ENCODE measurements at regions not wholly inside any gene's neighbourhood (a gene's known extent, or its start where the extent isn't known, plus 50 kb on each side); places are given as distances from the start of the nearest gene placed in this dataset.
A peak's percentile ranks its signal among the peaks of the same experiment; 100 is the strongest.

GRCh38 chr2:138277062-138277461 lies 224.5 kb upstream of the SPOPL start:
- no peak overlapping the region for H3K4me3 ChIP-seq
- intact Hi-C loops (cut with DNase I; ENCODE audit: low total_unique reads), result no loop called here
- no peaks in the 10 kb centered on the region for H3K9me3 ChIP-seq
- no peak for TF ChIP-seq EP300 (IDR thresholded peaks at IDR 0.05; ENCODE audit: low read depth)
- no peak for TF ChIP-seq CTCF (IDR thresholded peaks at IDR 0.05)
- TF ChIP-seq POLR2A (IDR thresholded peaks at IDR 0.05), result no peak
- TF ChIP-seq POLR2AphosphoS5 (IDR thresholded peaks at IDR 0.05), result no peak
- no peak for DNase-seq
- H3K4me1 ChIP-seq, result peaks cover 4 to 35% (median 21%) of the 10 kb centered on the region in 4 donors
- in situ Hi-C loops (cut with MboI; ENCODE audit: low pct_ligation_motif_present in 1 of 4, low pct_unique_long_range_greater_than_20kb in 1 of 4, low sequenced_read_pairs in 3 of 4), result no loop called here
- H3K36me3 ChIP-seq, result no peaks in the 10 kb centered on the region
- no peaks in the 10 kb centered on the region for H3K27me3 ChIP-seq
- H3K27ac ChIP-seq, result peak overlapping the region; percentile 76 to 80 (median 79)

GRCh38 chr2:138279871-138280270 lies 221.7 kb upstream of the SPOPL start:
- intact Hi-C loops (cut with DNase I; ENCODE audit: low total_unique reads), result no loop called here
- in situ Hi-C loops (cut with MboI; ENCODE audit: low pct_ligation_motif_present in 1 of 4, low pct_unique_long_range_greater_than_20kb in 1 of 4, low sequenced_read_pairs in 3 of 4), result no loop called here
- Histone ChIP-seq H3K4me1 (peaks cover 4 to 29% (median 18%) of the 10 kb centered on the region in 4 donors), H3K27ac (no peak overlapping the region), H3K27me3 (no peaks in the 10 kb centered on the region), H3K9me3 (no peaks in the 10 kb centered on the region), H3K36me3 (no peaks in the 10 kb centered on the region), H3K4me3 (no peak overlapping the region)
- TF ChIP-seq CTCF (IDR thresholded peaks at IDR 0.05) (no peak), POLR2A (IDR thresholded peaks at IDR 0.05) (no peak)
- DNase-seq, result no peak

GRCh38 chr2:138280999-138281695 lies 220.4 kb upstream of the SPOPL start:
- TF ChIP-seq POLR2A (IDR thresholded peaks at IDR 0.05) (no peak), POLR2AphosphoS5 (IDR thresholded peaks at IDR 0.05) (no peak), EP300 (IDR thresholded peaks at IDR 0.05; ENCODE audit: low read depth) (no peak), CTCF (IDR thresholded peaks at IDR 0.05) (no peak)
- no peak overlapping the region for H3K4me3 ChIP-seq
- intact Hi-C loops (cut with DNase I; ENCODE audit: low total_unique reads) (no loop called here), in situ Hi-C loops (cut with MboI; ENCODE audit: low pct_ligation_motif_present in 1 of 4, low pct_unique_long_range_greater_than_20kb in 1 of 4, low sequenced_read_pairs in 3 of 4) (no loop called here)
- no peaks in the 10 kb centered on the region for H3K27me3 ChIP-seq
- no peaks in the 10 kb centered on the region for H3K36me3 ChIP-seq
- no peak for DNase-seq
- H3K9me3 ChIP-seq, result no peaks in the 10 kb centered on the region
- H3K4me1 ChIP-seq, result peaks cover 0 to 16% (median 10%) of the 10 kb centered on the region in 4 donors
- 100% methylated on average over 1 of the region's 1 CpG for WGBS, 2 donors (ENCODE audit: low coverage in 1 of 2)
- H3K27ac ChIP-seq, result no peak overlapping the region

- in situ Hi-C loops (cut with MboI; ENCODE audit: low pct_ligation_motif_present in 1 of 4, low pct_unique_long_range_greater_than_20kb in 1 of 4, low sequenced_read_pairs in 3 of 4) (no loop called here), intact Hi-C loops (cut with DNase I; ENCODE audit: low total_unique reads) (no loop called here)
- Histone ChIP-seq H3K4me1 (peaks cover 0 to 6% (median 2%) of the 10 kb centered on the region in 4 donors), H3K27me3 (no peaks in the 10 kb centered on the region), H3K27ac (no peak overlapping the region), H3K9me3 (no peaks in the 10 kb centered on the region), H3K36me3 (no peaks in the 10 kb centered on the region), H3K4me3 (no peak overlapping the region)
- WGBS, 2 donors (ENCODE audit: low coverage in 1 of 2), result 79 to 85% methylated on average over 5 of the region's 5 CpGs
- no peak for TF ChIP-seq EP300 (IDR thresholded peaks at IDR 0.05; ENCODE audit: low read depth)
- no peak for TF ChIP-seq POLR2AphosphoS5 (IDR thresholded peaks at IDR 0.05)
- TF ChIP-seq CTCF (IDR thresholded peaks at IDR 0.05), result no peak
- TF ChIP-seq POLR2A (IDR thresholded peaks at IDR 0.05), result no peak
- no peak for DNase-seq
Measured at GRCh38 chr2:138282014-138282672, 219.4 kb upstream of the SPOPL start.

All from transverse colon (tissue), 4 donors.